ENCODE measurements at regions not wholly inside any gene's neighbourhood (a gene's known extent, or its start where the extent isn't known, plus 50 kb on each side); places are given as distances from the start of the nearest gene placed in this dataset.
"Not testable (repeated sequence)": the region's sequence is repeated elsewhere in the genome, so short reads cannot be mapped to it uniquely, and the experiment has no call there.

- no peak for DNase-seq (ENCODE audit: low read depth in 2 of 2)
These were observed 450.9 kb upstream of the MKI67 start for GRCh38 chr10:128576943-128577670.

- no peak for DNase-seq (ENCODE audit: low read depth in 2 of 2)
These were observed 451.9 kb upstream of the MKI67 start for GRCh38 chr10:128577958-128578750.

GRCh38 chr10:128578766-128579165, 452.5 kb upstream of the MKI67 start:
- no peak for DNase-seq (ENCODE audit: low read depth in 2 of 2)

- no peak for DNase-seq (ENCODE audit: low read depth in 2 of 2)
These were observed 453.1 kb upstream of the MKI67 start for GRCh38 chr10:128579280-128579865.

GRCh38 chr10:128579901-128580300, 453.7 kb upstream of the MKI67 start:
- DNase-seq (ENCODE audit: low read depth in 2 of 2): no peak

- not testable (repeated sequence) for DNase-seq (ENCODE audit: low read depth in 2 of 2)
These were observed 456.9 kb upstream of the MKI67 start for GRCh38 chr10:128583125-128583524.

- DNase-seq (ENCODE audit: low read depth in 2 of 2): not testable (repeated sequence)
These were observed 460.4 kb upstream of the MKI67 start for GRCh38 chr10:128586599-128586998.

GRCh38 chr10:128587689-128588088, 461.5 kb upstream of the MKI67 start:
- no peak for DNase-seq (ENCODE audit: low read depth in 2 of 2)

GRCh38 chr10:128588402-128588801, 462.2 kb upstream of the MKI67 start:
- no peak for DNase-seq (ENCODE audit: low read depth in 2 of 2)

- DNase-seq (ENCODE audit: low read depth in 2 of 2): no peak
These were observed 468.5 kb upstream of the MKI67 start for GRCh38 chr10:128594688-128595087.

GRCh38 chr10:128596906-128597305, 470.7 kb upstream of the MKI67 start:
- no peak for DNase-seq (ENCODE audit: low read depth in 2 of 2)

GRCh38 chr10:128599030-128599429, 472.8 kb upstream of the MKI67 start:
- no peak for DNase-seq (ENCODE audit: low read depth in 2 of 2)

- DNase-seq (ENCODE audit: low read depth in 2 of 2): no peak
These were observed 473.3 kb upstream of the MKI67 start for GRCh38 chr10:128599538-128599937.

GRCh38 chr10:128602183-128602582, 476.0 kb upstream of the MKI67 start:
- no peak for DNase-seq (ENCODE audit: low read depth in 2 of 2)

- no peak for DNase-seq (ENCODE audit: low read depth in 2 of 2)
These were observed 477.8 kb upstream of the MKI67 start for GRCh38 chr10:128604025-128604424.

GRCh38 chr10:128605180-128605579, 479.0 kb upstream of the MKI67 start:
- no peak for DNase-seq (ENCODE audit: low read depth in 2 of 2)

- DNase-seq (ENCODE audit: low read depth in 2 of 2): no peak
These were observed 479.8 kb upstream of the MKI67 start for GRCh38 chr10:128606055-128606454.

- DNase-seq (ENCODE audit: low read depth in 2 of 2): no peak
These were observed 482.6 kb upstream of the MKI67 start for GRCh38 chr10:128608791-128609190.

- no peak for DNase-seq (ENCODE audit: low read depth in 2 of 2)
These were observed 483.2 kb upstream of the MKI67 start for GRCh38 chr10:128609460-128609859.

GRCh38 chr10:128610113-128610512, 483.9 kb upstream of the MKI67 start:
- no peak for DNase-seq (ENCODE audit: low read depth in 2 of 2)

- DNase-seq (ENCODE audit: low read depth in 2 of 2): no peak
These were observed 486.0 kb upstream of the MKI67 start for GRCh38 chr10:128612195-128612594.

- no peak for DNase-seq (ENCODE audit: low read depth in 2 of 2)
These were observed 486.4 kb upstream of the MKI67 start for GRCh38 chr10:128612631-128613030.
